Panc1 (cell line): ENCODE measurements at regions not wholly inside any gene's neighbourhood (a gene's known extent, or its start where the extent isn't known, plus 50 kb on each side); places are given as distances from the start of the nearest gene placed in this dataset.

Source experiments
- ATAC-seq: fragments of 200-7000 bp; cut with Tn5 transposase; 2 replicates; pipeline ENCODE4 v1.9.1; 2020; ENCODE audit warnings: mild to moderate bottlenecking, moderate library complexity
- BruUV-seq: library from RNA; stranded (reverse); fragments of 400-500 nt; replicated peaks from 2 replicates; lab custom pipeline; 2021; lab: Mats Ljungman, UMichigan
- CTCF ChIA-PET: fragments of 300-600 bp; sonication (Branson Sonifier 250); formaldehyde crosslinking; loops from one replicate; lab custom pipeline; 2022; ENCODE audit warnings: antibody characterized with exemption; lab: Charles Lee
- POLR2A ChIA-PET: fragments of 300-600 bp; sonication (Branson Sonifier 250); formaldehyde crosslinking; loops from one replicate; lab custom pipeline; 2022; ENCODE audit warnings: antibody characterized with exemption; lab: Charles Lee
- DNase-seq: peaks from one replicate; pipeline ENCODE4 v3.0.0-alpha.2; 2010; ENCODE audit warnings: low read depth, low spot score
- H3K27ac ChIP-seq: 2 replicates; pipeline ENCODE4 v1.5.1; 2011; ENCODE audit warnings: mild to moderate bottlenecking, low read length, inconsistent platforms
- H3K27me3 ChIP-seq: fragments of 200-500 bp; sonication (Bioruptor generic); 2 replicates; pipeline ENCODE4 v1.6.0; 2014; ENCODE audit warnings: low read length, inconsistent platforms; ENCODE audit not compliant: control insufficient read depth, insufficient read depth
- H3K36me3 ChIP-seq: fragments of 200-500 bp; sonication (Bioruptor generic); 2 replicates; pipeline ENCODE4 v1.5.1; 2014; ENCODE audit warnings: inconsistent platforms, mild to moderate bottlenecking, low read length, moderate library complexity; ENCODE audit not compliant: control insufficient read depth, insufficient read depth
- H3K4me1 ChIP-seq: 2 replicates; pipeline ENCODE4 v1.5.1; 2011; ENCODE audit warnings: inconsistent platforms, mild to moderate bottlenecking, low read length, moderate library complexity; ENCODE audit not compliant: control insufficient read depth, insufficient read depth
- H3K4me3 ChIP-seq, 2 experiments: 2 replicates each; pipeline ENCODE4 v1.5.1; 2011 to 2012; ENCODE audit warnings: low read depth in 2 of 2, low read length in 2 of 2, mild to moderate bottlenecking in 2 of 2, inconsistent platforms in 1 of 2, moderate library complexity in 1 of 2
- H3K9me3 ChIP-seq: fragments of 200-500 bp; sonication (Bioruptor generic); 2 replicates; pipeline ENCODE4 v1.5.1; 2014; ENCODE audit warnings: low read depth, mild to moderate bottlenecking, inconsistent platforms, low read length, moderate library complexity; ENCODE audit not compliant: control insufficient read depth, insufficient read depth
- CTCF ChIP-seq: fragments of 450-650 bp; IDR thresholded peaks from 2 replicates; pipeline ENCODE4 v1.5.1; 2017; ENCODE audit warnings: mild to moderate bottlenecking
- POLR2AphosphoS5 ChIP-seq: IDR thresholded peaks from 2 replicates; pipeline ENCODE4 v1.6.1; 2012; ENCODE audit warnings: mild to moderate bottlenecking, low read depth, low read length, moderate library complexity
- SIN3A ChIP-seq: IDR thresholded peaks from 2 replicates; pipeline ENCODE4 v1.6.1; 2012; ENCODE audit warnings: low read depth, mild to moderate bottlenecking, low read length, moderate library complexity, borderline replicate concordance; ENCODE audit not compliant: insufficient read depth
- TCF7L2 ChIP-seq: IDR thresholded peaks from 2 replicates; pipeline ENCODE4 v1.6.1; 2011; ENCODE audit warnings: mild to moderate bottlenecking, low read depth, low read length, inconsistent platforms
- in situ Hi-C: cut with HindIII; loops from 2 replicates; pipeline ENCODE4 v1.10.0; 2016; ENCODE audit warnings: low sequenced_read_pairs, low pct_unique_long_range_greater_than_20kb
- intact Hi-C: fragments of 100-400 bp; cut with micrococcal nuclease; formaldehyde crosslinking; loops from one replicate; pipeline ENCODE4 v1.10.0; 2022; ENCODE audit not compliant: unreplicated experiment
- TF ChIP-seq, protein P1 (sequence below), 2 experiments: IDR thresholded peaks; 2 replicates each; pipeline ENCODE4 v1.6.1; 2011 to 2012; ENCODE audit warnings: low read depth in 2 of 2, control low read depth in 1 of 2, low read length in 1 of 2, mild to moderate bottlenecking in 1 of 2, moderate library complexity in 1 of 2; ENCODE audit not compliant: insufficient read depth in 1 of 2

- Histone ChIP-seq H3K27ac (no peak overlapping the region; the same call in 1 of the 2 replicates), H3K4me1 (no peaks in the 10 kb centered on the region), H3K4me3 (no peak overlapping the region), H3K27me3 (no peaks in the 10 kb centered on the region), H3K9me3 (no peaks in the 10 kb centered on the region), H3K36me3 (no peaks in the 10 kb centered on the region)
- intact Hi-C loops, result loop anchor here (5.0 to 10.0 kb wide), 2 partner anchors 98 to 220 kb away; no protein-coding TSS in a partner anchor
- in situ Hi-C loops, result no loop called here
- DNase-seq, result no peak
- ChIA-PET CTCF (interaction anchor here (0.6 kb wide), 2 partner anchors 107 to 319 kb away, joined by 3 read pairs; no protein-coding TSS in a partner anchor), POLR2A (no interaction called here)
- TF ChIP-seq, protein P1, sequence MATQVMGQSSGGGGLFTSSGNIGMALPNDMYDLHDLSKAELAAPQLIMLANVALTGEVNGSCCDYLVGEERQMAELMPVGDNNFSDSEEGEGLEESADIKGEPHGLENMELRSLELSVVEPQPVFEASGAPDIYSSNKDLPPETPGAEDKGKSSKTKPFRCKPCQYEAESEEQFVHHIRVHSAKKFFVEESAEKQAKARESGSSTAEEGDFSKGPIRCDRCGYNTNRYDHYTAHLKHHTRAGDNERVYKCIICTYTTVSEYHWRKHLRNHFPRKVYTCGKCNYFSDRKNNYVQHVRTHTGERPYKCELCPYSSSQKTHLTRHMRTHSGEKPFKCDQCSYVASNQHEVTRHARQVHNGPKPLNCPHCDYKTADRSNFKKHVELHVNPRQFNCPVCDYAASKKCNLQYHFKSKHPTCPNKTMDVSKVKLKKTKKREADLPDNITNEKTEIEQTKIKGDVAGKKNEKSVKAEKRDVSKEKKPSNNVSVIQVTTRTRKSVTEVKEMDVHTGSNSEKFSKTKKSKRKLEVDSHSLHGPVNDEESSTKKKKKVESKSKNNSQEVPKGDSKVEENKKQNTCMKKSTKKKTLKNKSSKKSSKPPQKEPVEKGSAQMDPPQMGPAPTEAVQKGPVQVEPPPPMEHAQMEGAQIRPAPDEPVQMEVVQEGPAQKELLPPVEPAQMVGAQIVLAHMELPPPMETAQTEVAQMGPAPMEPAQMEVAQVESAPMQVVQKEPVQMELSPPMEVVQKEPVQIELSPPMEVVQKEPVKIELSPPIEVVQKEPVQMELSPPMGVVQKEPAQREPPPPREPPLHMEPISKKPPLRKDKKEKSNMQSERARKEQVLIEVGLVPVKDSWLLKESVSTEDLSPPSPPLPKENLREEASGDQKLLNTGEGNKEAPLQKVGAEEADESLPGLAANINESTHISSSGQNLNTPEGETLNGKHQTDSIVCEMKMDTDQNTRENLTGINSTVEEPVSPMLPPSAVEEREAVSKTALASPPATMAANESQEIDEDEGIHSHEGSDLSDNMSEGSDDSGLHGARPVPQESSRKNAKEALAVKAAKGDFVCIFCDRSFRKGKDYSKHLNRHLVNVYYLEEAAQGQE (IDR thresholded peaks at IDR 0.05; ENCODE audit: insufficient read depth in 1 of 2, low read depth in 2 of 2, low read length in 1 of 2), result no peak
- TF ChIP-seq SIN3A (no peak), TCF7L2 (no peak), CTCF (no peak), POLR2AphosphoS5 (no peak)
- ATAC-seq, result peak; percentile 34; the same call in 1 of the 2 replicates
- BruUV-seq, result no TSS peak
Measured at GRCh38 chr6:156564807-156565149, 212.4 kb upstream of the ARID1B start.

GRCh38 chr6:156564127-156564806 lies 212.9 kb upstream of the ARID1B start:
- BruUV-seq, result no TSS peak
- ATAC-seq (peak; percentile 98), DNase-seq (peak; percentile 33)
- no peak overlapping the region for H3K4me3 ChIP-seq
- H3K4me1 ChIP-seq, result no peaks in the 10 kb centered on the region
- H3K27me3 ChIP-seq, result no peaks in the 10 kb centered on the region
- ChIA-PET CTCF (interaction anchor here (0.6 to 0.7 kb wide), 4 partner anchors 106 to 1067 kb away, joined by 3 to 5 read pairs (median 3); no protein-coding TSS in a partner anchor), POLR2A (interaction anchor here (0.6 kb wide), 1 partner anchor 25 kb away, joined by 7 read pairs; no protein-coding TSS in a partner anchor)
- intact Hi-C loops (loop anchor here (5.0 to 10.0 kb wide), 2 partner anchors 98 to 221 kb away; no protein-coding TSS in a partner anchor), in situ Hi-C loops (no loop called here)
- TF ChIP-seq CTCF, result peak; percentile 97
- TF ChIP-seq, protein P1 (IDR thresholded peaks at IDR 0.05; ENCODE audit: insufficient read depth in 1 of 2, low read depth in 2 of 2, low read length in 1 of 2), result no peak
- H3K27ac ChIP-seq, result no peak overlapping the region; the same call in 1 of the 2 replicates
- H3K9me3 ChIP-seq, result no peaks in the 10 kb centered on the region
- H3K36me3 ChIP-seq, result no peaks in the 10 kb centered on the region
